ELF-1 (cell line): ENCODE measurements at regions not wholly inside any gene's neighbourhood (a gene's known extent, or its start where the extent isn't known, plus 50 kb on each side); places are given as distances from the start of the nearest gene placed in this dataset.
A peak's percentile ranks its signal among the peaks of the same experiment; 100 is the strongest.
"Not testable (repeated sequence)": the region's sequence is repeated elsewhere in the genome, so short reads cannot be mapped to it uniquely, and the experiment has no call there.

Experiments used
- DNase-seq: peaks from one replicate; pipeline ENCODE4 v3.0.0-alpha.2; 2016; ENCODE audit warnings: low read depth, low spot score

- DNase-seq = no peak
These were observed 139.4 kb upstream of the KRR1 start for GRCh38 chr12:75650595-75651341.

GRCh38 chr12:75650100-75650499 lies 138.7 kb upstream of the KRR1 start:
- DNase-seq = no peak

GRCh38 chr12:75648856-75649255 lies 137.4 kb upstream of the KRR1 start:
- no peak for DNase-seq

GRCh38 chr12:75646329-75647210 lies 135.2 kb upstream of the KRR1 start:
- DNase-seq = no peak

- DNase-seq = no peak
These were observed 133.2 kb upstream of the KRR1 start for GRCh38 chr12:75644472-75645072.

GRCh38 chr12:75643119-75643518 lies 131.7 kb upstream of the KRR1 start:
- not testable (repeated sequence) for DNase-seq

- DNase-seq = no peak
These were observed 130.8 kb upstream of the KRR1 start for GRCh38 chr12:75642226-75642625.

- DNase-seq = no peak
These were observed 129.8 kb upstream of the KRR1 start for GRCh38 chr12:75641031-75641780.

GRCh38 chr12:75638792-75639191 lies 127.4 kb upstream of the KRR1 start:
- no peak for DNase-seq

- DNase-seq = no peak
These were observed 125.2 kb upstream of the KRR1 start for GRCh38 chr12:75636607-75637006.

- DNase-seq = no peak
These were observed 124.4 kb upstream of the KRR1 start for GRCh38 chr12:75635606-75636444.

- no peak for DNase-seq
These were observed 123.1 kb upstream of the KRR1 start for GRCh38 chr12:75634244-75635222.

- DNase-seq = no peak
These were observed 122.4 kb upstream of the KRR1 start for GRCh38 chr12:75633789-75634188.

- DNase-seq = no peak
These were observed 121.0 kb upstream of the KRR1 start for GRCh38 chr12:75632442-75632841.

GRCh38 chr12:75631831-75632230 lies 120.4 kb upstream of the KRR1 start:
- no peak for DNase-seq

- no peak for DNase-seq
These were observed 118.7 kb upstream of the KRR1 start for GRCh38 chr12:75630091-75630490.

- DNase-seq = no peak
These were observed 117.5 kb upstream of the KRR1 start for GRCh38 chr12:75628916-75629315.

GRCh38 chr12:75628511-75628910 lies 117.1 kb upstream of the KRR1 start:
- no peak for DNase-seq

GRCh38 chr12:75623631-75624154 lies 112.3 kb upstream of the KRR1 start:
- DNase-seq = peak; percentile 65
